SK-N-SH (cell line): ENCODE measurements at regions not wholly inside any gene's neighbourhood (a gene's known extent, or its start where the extent isn't known, plus 50 kb on each side); places are given as distances from the start of the nearest gene placed in this dataset.

Source experiments
- CTCF ChIA-PET: fragments of 300-600, 350-600 bp; formaldehyde crosslinking; extraction: SDS; loops from one replicate; lab custom pipeline; 2021; lab: Yijun Ruan, JAX
- POLR2A ChIA-PET: fragments of 350-600 bp; sonication (Branson Sonifier 250); formaldehyde crosslinking; extraction: SDS; loops from one replicate; lab custom pipeline; 2020; ENCODE audit warnings: antibody characterized with exemption, inconsistent platforms; lab: Yijun Ruan, JAX
- DNase-seq: peaks from one replicate; pipeline ENCODE4 v3.0.0; 2012
- H2AFZ ChIP-seq: fragments of 200-600 bp; sonication (generic); 2 replicates; pipeline ENCODE4 v1.8.1; 2016; ENCODE audit warnings: antibody characterized with exemption, mild to moderate bottlenecking, low read depth
- H3F3A ChIP-seq: fragments of 200-600 bp; sonication (generic); replicated peaks from 2 replicates; pipeline ENCODE3; 2016; ENCODE audit warnings: antibody characterized with exemption, mild to moderate bottlenecking; ENCODE audit not compliant: insufficient read depth
- H3K27ac ChIP-seq, 2 experiments: fragments of 200-500 bp in 1 of 2; fragments of 200-600 bp in 1 of 2; sonication (Bioruptor generic) in 1 of 2; sonication (generic), shearing (Covaris generic) in 1 of 2; 2 replicates each; pipeline versions ENCODE4 v1.5.1 to v1.6.1; 2014 to 2016; ENCODE audit warnings: low read depth in 2 of 2, inconsistent platforms in 1 of 2, low read length in 1 of 2, mild to moderate bottlenecking in 1 of 2, mixed read lengths in 1 of 2
- H3K27me3 ChIP-seq: fragments of 200-600 bp; sonication (generic), shearing (Covaris generic); 2 replicates; pipeline ENCODE4 v1.6.1; 2016; ENCODE audit warnings: mixed run types; ENCODE audit not compliant: insufficient read depth
- H3K36me3 ChIP-seq, 2 experiments: fragments of 200-500 bp in 1 of 2; fragments of 200-600 bp in 1 of 2; sonication (Bioruptor generic) in 1 of 2; sonication (generic) in 1 of 2; replicated peaks in 1 of 2; 2 replicates each; pipeline versions ENCODE3 to v1.5.1; 2014 to 2016; ENCODE audit warnings: low read length in 1 of 2, mild to moderate bottlenecking in 1 of 2; ENCODE audit not compliant: insufficient read depth in 2 of 2, control insufficient read depth in 1 of 2
- H3K4me1 ChIP-seq, 2 experiments: fragments of 200-500 bp in 1 of 2; fragments of 200-600 bp in 1 of 2; sonication (Bioruptor generic) in 1 of 2; sonication (generic), shearing (Covaris generic) in 1 of 2; 2 replicates each; pipeline versions ENCODE4 v1.5.1 to v1.6.1; 2014 to 2016; ENCODE audit warnings: low read depth in 1 of 2, low read length in 1 of 2, mixed run types in 1 of 2; ENCODE audit not compliant: insufficient read depth in 2 of 2, control insufficient read depth in 1 of 2
- H3K4me2 ChIP-seq: fragments of 200-600 bp; sonication (generic), shearing (Covaris generic); 2 replicates; pipeline ENCODE4 v1.6.1; 2017; ENCODE audit warnings: mixed run types
- H3K4me3 ChIP-seq, 2 experiments: fragments of 200-500 bp in 1 of 2; fragments of 200-600 bp in 1 of 2; sonication (Bioruptor generic) in 1 of 2; sonication (generic), shearing (Covaris generic) in 1 of 2; 2 replicates each; pipeline versions ENCODE4 v1.5.1 to v1.8.1; 2014 to 2016; ENCODE audit warnings: low read depth in 2 of 2, inconsistent platforms in 1 of 2, low read length in 1 of 2, mild to moderate bottlenecking in 1 of 2, mixed read lengths in 1 of 2, moderate library complexity in 1 of 2
- H3K79me2 ChIP-seq: fragments of 200-600 bp; sonication (generic); 2 replicates; pipeline ENCODE4 v1.8.1; 2017; ENCODE audit warnings: mild to moderate bottlenecking; ENCODE audit not compliant: insufficient read depth
- H3K9ac ChIP-seq: fragments of 200-600 bp; sonication (generic); 2 replicates; pipeline ENCODE4 v1.6.1; 2017; ENCODE audit warnings: mixed run types
- H3K9me2 ChIP-seq: fragments of 200-600 bp; sonication (generic); 2 replicates; pipeline ENCODE4 v1.6.1; 2017; ENCODE audit warnings: mixed run types
- H3K9me3 ChIP-seq: fragments of 200-600 bp; sonication (generic); 2 replicates; pipeline ENCODE4 v1.6.1; 2017; ENCODE audit warnings: mixed run types, mild to moderate bottlenecking, moderate library complexity
- H4K20me1 ChIP-seq: fragments of 200-600 bp; sonication (generic); 2 replicates; pipeline ENCODE4 v1.6.1; 2017; ENCODE audit warnings: mild to moderate bottlenecking, mixed run types; ENCODE audit not compliant: insufficient read depth
- CTCF ChIP-seq: fragments of 200-600 bp; sonication (generic); IDR thresholded peaks from 2 replicates; pipeline ENCODE4 v1.6.1; 2017; ENCODE audit warnings: antibody characterized with exemption, mild to moderate bottlenecking, moderate library complexity
- EP300 ChIP-seq, 2 experiments: IDR thresholded peaks; 2 replicates each; pipeline versions ENCODE4 v1.4.0 to v1.6.1; 2012; ENCODE audit warnings: borderline replicate concordance in 1 of 2, low read depth in 1 of 2, low read length in 1 of 2
- MAX ChIP-seq: IDR thresholded peaks from 2 replicates; pipeline ENCODE4 v1.4.0; 2012; ENCODE audit warnings: low read depth
- NRF1 ChIP-seq: IDR thresholded peaks from 2 replicates; pipeline ENCODE4 v1.6.1; 2012; ENCODE audit warnings: low read depth, mild to moderate bottlenecking, low read length
- SIN3A ChIP-seq: IDR thresholded peaks from 2 replicates; pipeline ENCODE4 v1.6.1; 2012; ENCODE audit warnings: low read depth, mild to moderate bottlenecking, low read length, moderate library complexity, borderline replicate concordance
- TAF1 ChIP-seq: IDR thresholded peaks from 2 replicates; pipeline ENCODE4 v1.6.1; 2012; ENCODE audit warnings: low read depth, mild to moderate bottlenecking, low read length, moderate library complexity, borderline replicate concordance
- ZBTB33 ChIP-seq: IDR thresholded peaks from 2 replicates; pipeline ENCODE4 v1.4.0; 2012; ENCODE audit warnings: low read depth, borderline replicate concordance
- WGBS: methylation state at CpG from one replicate; pipeline ENCODE4 v1.1.6; 2017; ENCODE audit warnings: low lambda C conversion rate; 5-methylcytosine and 5-hydroxymethylcytosine counted together

- H2AFZ ChIP-seq, result no peak overlapping the region
- H3K79me2 ChIP-seq, result no peaks in the 10 kb centered on the region
- CTCF ChIA-PET, result no interaction called here
- no peaks in the 10 kb centered on the region for H3K27me3 ChIP-seq
- no peak for TF ChIP-seq EP300 (IDR thresholded peaks at IDR 0.05; ENCODE audit: borderline replicate concordance in 1 of 2, low read depth in 1 of 2, low read length in 1 of 2)
- no peak for TF ChIP-seq TAF1
- no peak for TF ChIP-seq NRF1
- no peaks in the 10 kb centered on the region for H3F3A ChIP-seq
- H3K4me2 ChIP-seq, result no peak overlapping the region
- no peak overlapping the region for H3K4me3 ChIP-seq
- no peaks in the 10 kb centered on the region; a peak in 1 of 4 replicates for H3K4me1 ChIP-seq
- H3K27ac ChIP-seq, result no peak overlapping the region
- POLR2A ChIA-PET, result no interaction called here
- H3K36me3 ChIP-seq, result no peaks in the 10 kb centered on the region
- H3K9me3 ChIP-seq, result peaks cover 5% of the 10 kb centered on the region; the same call in 1 of the 2 replicates
- H3K9ac ChIP-seq, result no peak overlapping the region
- H3K9me2 ChIP-seq, result no peaks in the 10 kb centered on the region
- H4K20me1 ChIP-seq, result no peaks in the 10 kb centered on the region
- no peak for DNase-seq
- WGBS, result 72% methylated on average over 9 of the region's 13 CpGs
Measured at GRCh38 chr22:27669798-27670599, 131.6 kb downstream of the MN1 start.

GRCh38 chr22:27670701-27671412 is 130.7 kb downstream of the MN1 start:
- H3K9me3 ChIP-seq, result peaks cover 5% of the 10 kb centered on the region; the same call in 1 of the 2 replicates
- TF ChIP-seq MAX, result no peak
- TF ChIP-seq SIN3A, result no peak
- TF ChIP-seq ZBTB33, result no peak
- TF ChIP-seq CTCF, result no peak
- H3K9ac ChIP-seq, result no peak overlapping the region
- no peak overlapping the region for H3K4me3 ChIP-seq
- no peaks in the 10 kb centered on the region for H3K9me2 ChIP-seq
- DNase-seq, result no peak
- no peak overlapping the region for H2AFZ ChIP-seq
- H4K20me1 ChIP-seq, result no peaks in the 10 kb centered on the region
- no peaks in the 10 kb centered on the region for H3F3A ChIP-seq
- no peak overlapping the region for H3K27ac ChIP-seq
- CTCF ChIA-PET, result no interaction called here
- POLR2A ChIA-PET, result no interaction called here
- H3K4me1 ChIP-seq, result no peaks in the 10 kb centered on the region; a peak in 1 of 4 replicates
- H3K36me3 ChIP-seq, result no peaks in the 10 kb centered on the region
- 69% methylated on average over 11 of the region's 16 CpGs for WGBS
- no peaks in the 10 kb centered on the region for H3K27me3 ChIP-seq
- H3K4me2 ChIP-seq, result no peak overlapping the region
- no peaks in the 10 kb centered on the region for H3K79me2 ChIP-seq
